Left ventricle myocardium inferior (tissue), 1 donor: ENCODE measurements at regions not wholly inside any gene's neighbourhood (a gene's known extent, or its start where the extent isn't known, plus 50 kb on each side); places are given as distances from the start of the nearest gene placed in this dataset.

Experiments used
- DNase-seq: peaks from one replicate; pipeline ENCODE4 v3.0.0-alpha.2; 2020
- H3K27ac ChIP-seq: fragments of 200-600 bp; replicated peaks from 2 replicates; pipeline ENCODE4 v1.8.0; 2021
- H3K27me3 ChIP-seq: fragments of 200-600 bp; 2 replicates; pipeline ENCODE4 v1.8.0; 2021; ENCODE audit warnings: low read depth
- H3K36me3 ChIP-seq: fragments of 200-600 bp; 2 replicates; pipeline ENCODE4 v1.8.0; 2021
- H3K4me1 ChIP-seq: fragments of 200-600 bp; 2 replicates; pipeline ENCODE4 v1.8.0; 2021
- H3K4me3 ChIP-seq: fragments of 200-600 bp; 2 replicates; pipeline ENCODE4 v1.8.0; 2021; ENCODE audit warnings: mild to moderate bottlenecking, moderate library complexity
- H3K9me3 ChIP-seq: fragments of 200-600 bp; replicated peaks from 2 replicates; pipeline ENCODE4 v1.8.0; 2021
- CTCF ChIP-seq: fragments of 200-600 bp; IDR thresholded peaks from 2 replicates; pipeline ENCODE4 v1.8.0; 2021; ENCODE audit warnings: antibody characterized with exemption, mild to moderate bottlenecking, borderline replicate concordance
- intact Hi-C: fragments of 100-400 bp; cut with micrococcal nuclease; formaldehyde crosslinking; loops from one replicate; pipeline ENCODE4 v1.11.0; 2022
- donor health status: DM: no; HTN: yes; CAD: no; lungs with severe emphysema.

GRCh38 chr14:49456589-49456988 lies 129.6 kb downstream of the RPS29 start:
- TF ChIP-seq CTCF, result no peak
- no peaks in the 10 kb centered on the region for H3K9me3 ChIP-seq
- no peak overlapping the region for H3K4me3 ChIP-seq
- no peaks in the 10 kb centered on the region for H3K4me1 ChIP-seq
- H3K27ac ChIP-seq, result no peak overlapping the region
- intact Hi-C loops, result no loop called here
- DNase-seq, result no peak
- H3K36me3 ChIP-seq, result no peaks in the 10 kb centered on the region
- peaks cover 33% of the 10 kb centered on the region for H3K27me3 ChIP-seq

GRCh38 chr14:49451938-49452337 lies 134.2 kb downstream of the RPS29 start:
- intact Hi-C loops, result no loop called here
- Histone ChIP-seq H3K36me3 (no peaks in the 10 kb centered on the region), H3K9me3 (peaks cover 20% of the 10 kb centered on the region), H3K4me1 (no peaks in the 10 kb centered on the region), H3K27ac (no peak overlapping the region), H3K4me3 (no peak overlapping the region), H3K27me3 (peaks cover 24% of the 10 kb centered on the region)
- DNase-seq, result no peak
- TF ChIP-seq CTCF, result no peak

DNA sequence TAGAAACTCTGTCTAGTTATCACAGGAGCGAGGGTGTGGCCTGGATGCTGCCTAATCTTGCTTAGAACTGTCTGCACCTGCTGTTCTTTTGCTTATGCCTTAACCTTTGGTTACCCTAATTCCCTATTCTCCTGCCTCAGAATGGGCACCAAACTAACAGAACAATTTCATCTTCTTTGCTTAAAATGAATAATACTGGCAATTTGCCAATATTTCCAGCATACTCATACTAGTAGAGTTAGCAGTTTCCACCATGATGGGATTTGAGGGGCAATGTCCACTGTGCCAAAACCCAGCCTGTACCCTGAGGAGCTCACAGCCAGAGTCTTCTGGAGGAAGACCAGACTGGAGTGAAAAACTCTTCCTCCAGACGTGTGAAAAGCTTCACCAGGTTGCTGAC lies 136.4 kb downstream of the RPS29 start:
- DNase-seq, result no peak
- TF ChIP-seq CTCF, result no peak
- Histone ChIP-seq H3K4me3 (no peak overlapping the region), H3K36me3 (no peaks in the 10 kb centered on the region), H3K9me3 (peaks cover 20% of the 10 kb centered on the region), H3K4me1 (no peaks in the 10 kb centered on the region), H3K27ac (no peak overlapping the region), H3K27me3 (peaks cover 16% of the 10 kb centered on the region)
- intact Hi-C loops, result no loop called here

GRCh38 chr14:49447540-49448107 lies 138.6 kb downstream of the RPS29 start:
- no peak overlapping the region for H3K4me3 ChIP-seq
- intact Hi-C loops, result no loop called here
- no peaks in the 10 kb centered on the region for H3K4me1 ChIP-seq
- H3K27me3 ChIP-seq, result peaks cover 17% of the 10 kb centered on the region
- H3K27ac ChIP-seq, result no peak overlapping the region
- no peak for DNase-seq
- TF ChIP-seq CTCF, result no peak
- peaks cover 20% of the 10 kb centered on the region for H3K9me3 ChIP-seq
- no peaks in the 10 kb centered on the region for H3K36me3 ChIP-seq

DNA sequence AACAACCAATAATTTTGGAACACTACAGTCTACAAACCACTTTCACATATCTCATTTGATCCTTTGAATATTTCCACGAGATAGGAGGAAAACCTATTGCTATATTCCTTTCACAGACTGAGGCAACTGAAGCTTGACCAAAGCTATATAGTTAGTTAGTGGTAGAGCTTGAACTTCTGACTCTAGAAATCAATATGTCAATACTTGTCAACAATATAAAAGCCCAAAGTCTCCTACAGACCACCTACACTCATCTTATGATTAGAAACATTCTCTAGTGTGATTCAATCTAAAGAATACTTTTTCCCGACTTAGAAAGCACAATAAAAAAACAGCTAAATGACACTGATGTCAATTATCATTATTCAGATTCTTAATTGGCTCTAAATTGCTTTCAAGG lies 139.4 kb downstream of the RPS29 start:
- DNase-seq, result no peak
- no peak overlapping the region for H3K27ac ChIP-seq
- peaks cover 20% of the 10 kb centered on the region for H3K9me3 ChIP-seq
- H3K27me3 ChIP-seq, result peaks cover 21% of the 10 kb centered on the region
- no peak for TF ChIP-seq CTCF
- intact Hi-C loops, result no loop called here
- no peak overlapping the region for H3K4me3 ChIP-seq
- no peaks in the 10 kb centered on the region for H3K4me1 ChIP-seq
- H3K36me3 ChIP-seq, result no peaks in the 10 kb centered on the region

- H3K27ac ChIP-seq, result no peak overlapping the region
- DNase-seq, result no peak
- TF ChIP-seq CTCF, result no peak
- H3K4me3 ChIP-seq, result no peak overlapping the region
- H3K9me3 ChIP-seq, result peaks cover 23% of the 10 kb centered on the region
- H3K4me1 ChIP-seq, result no peaks in the 10 kb centered on the region
- intact Hi-C loops, result no loop called here
- H3K36me3 ChIP-seq, result no peaks in the 10 kb centered on the region
- H3K27me3 ChIP-seq, result peaks cover 12% of the 10 kb centered on the region
These were observed 147.9 kb downstream of the RPS29 start for GRCh38 chr14:49438256-49438770.
